ENCODE measurements at regions not wholly inside any gene's neighbourhood (a gene's known extent, or its start where the extent isn't known, plus 50 kb on each side); places are given as distances from the start of the nearest gene placed in this dataset.

DNA sequence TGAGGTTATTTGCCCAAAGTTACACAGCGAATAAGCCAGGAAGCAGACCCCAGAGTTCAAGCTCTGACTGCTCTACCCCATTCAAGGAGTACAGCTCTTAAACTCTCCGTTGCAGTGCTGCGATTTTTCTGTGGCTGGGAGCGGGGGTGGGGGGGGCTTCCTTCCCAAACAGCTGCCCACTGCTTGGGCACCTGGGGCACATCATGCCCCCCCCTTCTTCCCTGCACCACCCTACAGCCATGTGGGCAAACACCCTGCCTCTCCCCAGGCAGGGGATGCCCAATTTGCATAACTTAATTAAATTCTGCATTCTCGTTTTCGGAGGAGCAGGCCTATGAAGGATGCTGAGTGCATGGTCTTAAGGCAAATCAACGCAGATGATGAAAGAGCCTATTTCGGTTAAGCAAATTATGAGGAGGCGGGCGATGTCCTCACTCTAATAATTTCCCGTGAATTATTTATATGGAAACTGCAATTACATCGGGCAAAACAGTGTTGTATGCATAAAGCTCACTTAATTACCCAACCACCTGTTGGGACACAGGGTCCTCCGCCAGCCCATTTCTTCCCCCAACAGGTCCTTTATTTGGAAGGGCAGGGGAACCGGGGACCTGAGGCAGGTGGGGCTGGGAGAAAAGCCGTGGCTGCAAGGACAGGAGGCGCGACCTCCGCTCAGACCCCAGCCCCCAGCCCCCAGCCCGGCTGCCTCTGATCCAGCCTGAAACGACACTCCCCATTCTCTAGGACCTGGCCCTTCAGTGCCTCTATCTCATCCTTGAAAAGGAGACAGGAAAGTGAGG lies 610.5 kb downstream of the BUD13 start:
- TF ChIP-seq, protein P1, sequence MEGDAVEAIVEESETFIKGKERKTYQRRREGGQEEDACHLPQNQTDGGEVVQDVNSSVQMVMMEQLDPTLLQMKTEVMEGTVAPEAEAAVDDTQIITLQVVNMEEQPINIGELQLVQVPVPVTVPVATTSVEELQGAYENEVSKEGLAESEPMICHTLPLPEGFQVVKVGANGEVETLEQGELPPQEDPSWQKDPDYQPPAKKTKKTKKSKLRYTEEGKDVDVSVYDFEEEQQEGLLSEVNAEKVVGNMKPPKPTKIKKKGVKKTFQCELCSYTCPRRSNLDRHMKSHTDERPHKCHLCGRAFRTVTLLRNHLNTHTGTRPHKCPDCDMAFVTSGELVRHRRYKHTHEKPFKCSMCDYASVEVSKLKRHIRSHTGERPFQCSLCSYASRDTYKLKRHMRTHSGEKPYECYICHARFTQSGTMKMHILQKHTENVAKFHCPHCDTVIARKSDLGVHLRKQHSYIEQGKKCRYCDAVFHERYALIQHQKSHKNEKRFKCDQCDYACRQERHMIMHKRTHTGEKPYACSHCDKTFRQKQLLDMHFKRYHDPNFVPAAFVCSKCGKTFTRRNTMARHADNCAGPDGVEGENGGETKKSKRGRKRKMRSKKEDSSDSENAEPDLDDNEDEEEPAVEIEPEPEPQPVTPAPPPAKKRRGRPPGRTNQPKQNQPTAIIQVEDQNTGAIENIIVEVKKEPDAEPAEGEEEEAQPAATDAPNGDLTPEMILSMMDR (IDR thresholded peaks at IDR 0.05): no peak
- TF ChIP-seq EP300 (IDR thresholded peaks at IDR 0.05): no peak
- no peak for TF ChIP-seq POLR2A (IDR thresholded peaks at IDR 0.05)
- TF ChIP-seq POLR2AphosphoS5 (IDR thresholded peaks at IDR 0.05): no peak

GRCh38 chr11:116148645-116149044 lies 624.1 kb downstream of the BUD13 start:
- Histone ChIP-seq H3K36me3 (no peaks in the 10 kb centered on the region), H3K4me3 (no peak overlapping the region), H3K4me1 (no peaks in the 10 kb centered on the region), H3K27me3 (no peaks in the 10 kb centered on the region), H3K9me3 (peaks cover 0 to 3% (median 0%) of the 10 kb centered on the region in 4 donors), H3K27ac (no peak overlapping the region)
- DNase-seq (no peak), ATAC-seq (ENCODE audit: low FRiP score in 2 of 2) (no peak)
- WGBS, 2 donors: 86 to 90% methylated on average over 2 of the region's 2 CpGs
- TF ChIP-seq, protein P1 (IDR thresholded peaks at IDR 0.05): no peak
- TF ChIP-seq POLR2A (IDR thresholded peaks at IDR 0.05): no peak
- no peak for TF ChIP-seq POLR2AphosphoS5 (IDR thresholded peaks at IDR 0.05)
- TF ChIP-seq EP300 (IDR thresholded peaks at IDR 0.05): no peak

More for the DNA sequence above, 610.5 kb downstream of the BUD13 start:
- H3K4me3 ChIP-seq: no peak overlapping the region
- H3K9me3 ChIP-seq: no peaks in the 10 kb centered on the region
- no peaks in the 10 kb centered on the region for H3K27me3 ChIP-seq
- H3K36me3 ChIP-seq: no peaks in the 10 kb centered on the region
- no peaks in the 10 kb centered on the region for H3K4me1 ChIP-seq
- WGBS, 2 donors: 61 to 67% methylated on average over 20 of the region's 20 CpGs
- H3K27ac ChIP-seq: no peak overlapping the region
- DNase-seq (peak in 1 of 2 donors; percentile 42), ATAC-seq (ENCODE audit: low FRiP score in 2 of 2) (no peak)

- no peaks in the 10 kb centered on the region for H3K4me1 ChIP-seq
- H3K4me3 ChIP-seq: no peak overlapping the region
- DNase-seq (no peak), ATAC-seq (ENCODE audit: low FRiP score in 2 of 2) (no peak)
- H3K27me3 ChIP-seq: no peaks in the 10 kb centered on the region
- TF ChIP-seq POLR2AphosphoS5 (IDR thresholded peaks at IDR 0.05) (no peak), EP300 (IDR thresholded peaks at IDR 0.05) (no peak), POLR2A (IDR thresholded peaks at IDR 0.05) (no peak)
- TF ChIP-seq, protein P1 (IDR thresholded peaks at IDR 0.05): no peak
- WGBS, 2 donors: 68 to 81% methylated on average over 10 of the region's 10 CpGs
- peaks cover 0 to 3% (median 0%) of the 10 kb centered on the region in 4 donors for H3K9me3 ChIP-seq
- no peak overlapping the region for H3K27ac ChIP-seq
- no peaks in the 10 kb centered on the region for H3K36me3 ChIP-seq
Observed at GRCh38 chr11:116148056-116148455, 624.7 kb downstream of the BUD13 start.

- no peaks in the 10 kb centered on the region for H3K4me1 ChIP-seq
- no peak overlapping the region for H3K27ac ChIP-seq
- no peak overlapping the region for H3K4me3 ChIP-seq
- ATAC-seq (ENCODE audit: low FRiP score in 2 of 2): peak in 1 of 2 donors; percentile 22
- H3K9me3 ChIP-seq: no peaks in the 10 kb centered on the region
- no peak for DNase-seq
- no peaks in the 10 kb centered on the region for H3K36me3 ChIP-seq
- WGBS, 2 donors: 88 to 93% methylated on average over 13 to 14 of the region's 14 CpGs
- TF ChIP-seq POLR2A (IDR thresholded peaks at IDR 0.05) (no peak), EP300 (IDR thresholded peaks at IDR 0.05) (no peak), POLR2AphosphoS5 (IDR thresholded peaks at IDR 0.05) (no peak)
- TF ChIP-seq, protein P1 (IDR thresholded peaks at IDR 0.05): no peak
- no peaks in the 10 kb centered on the region for H3K27me3 ChIP-seq
Observed at GRCh38 chr11:116145187-116145865, 627.5 kb downstream of the BUD13 start.
